DMS53 (cell line): ENCODE measurements at regions not wholly inside any gene's neighbourhood (a gene's known extent, or its start where the extent isn't known, plus 50 kb on each side); places are given as distances from the start of the nearest gene placed in this dataset.
"Not testable (repeated sequence)": the region's sequence is repeated elsewhere in the genome, so short reads cannot be mapped to it uniquely, and the experiment has no call there.

Experiments
- DNase-seq: peaks from one replicate; lab custom pipeline; 2025; lab: John Stamatoyannopoulos, UW

DNA sequence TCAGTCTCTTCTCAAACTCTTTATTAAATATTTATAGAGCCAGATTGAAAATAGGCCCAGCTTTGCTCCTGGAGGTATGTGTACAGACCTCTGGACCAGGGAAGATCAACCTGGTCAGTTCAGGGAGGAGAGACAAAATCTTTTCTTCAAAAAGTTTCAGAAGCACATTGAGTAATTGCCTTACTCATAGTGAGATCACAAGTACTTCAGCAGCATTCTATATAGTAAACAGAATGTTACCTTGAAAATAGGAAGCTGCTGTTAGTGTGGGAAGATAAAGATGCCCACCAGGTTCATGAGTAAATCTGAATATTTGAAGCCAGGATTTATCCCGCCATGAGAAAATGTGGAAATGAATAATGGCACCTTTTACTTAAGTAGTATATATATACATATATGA lies 665.9 kb upstream of the CITED2 start:
- DNase-seq, result no peak

DNA sequence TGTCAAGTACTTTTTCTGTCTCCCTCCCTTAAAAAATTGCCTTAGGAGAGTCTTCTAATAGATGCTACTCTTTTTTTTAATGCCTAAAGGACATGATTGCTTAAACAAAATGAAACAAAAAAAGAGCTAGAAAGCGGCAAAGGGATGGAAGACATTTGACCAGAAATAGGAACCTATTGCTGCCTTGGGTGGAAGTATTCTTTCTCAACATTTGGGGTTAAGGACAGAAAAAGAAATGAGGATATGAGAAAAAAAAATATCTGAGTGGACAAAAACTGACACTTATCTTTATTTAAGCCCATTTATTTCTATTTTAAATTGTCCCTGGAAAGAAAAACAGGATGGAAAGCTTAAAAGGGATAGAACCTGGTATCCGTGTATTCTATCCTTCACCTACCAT lies 664.9 kb upstream of the CITED2 start:
- no peak for DNase-seq

- no peak for DNase-seq
These were observed 661.7 kb upstream of the CITED2 start for GRCh38 chr6:140036196-140036595.

- DNase-seq, result no peak
These were observed 657.7 kb upstream of the CITED2 start for GRCh38 chr6:140032189-140032588.

- DNase-seq, result no peak
These were observed 655.1 kb upstream of the CITED2 start for GRCh38 chr6:140029551-140029950.

GRCh38 chr6:140027219-140027618 lies 652.8 kb upstream of the CITED2 start:
- no peak for DNase-seq

DNA sequence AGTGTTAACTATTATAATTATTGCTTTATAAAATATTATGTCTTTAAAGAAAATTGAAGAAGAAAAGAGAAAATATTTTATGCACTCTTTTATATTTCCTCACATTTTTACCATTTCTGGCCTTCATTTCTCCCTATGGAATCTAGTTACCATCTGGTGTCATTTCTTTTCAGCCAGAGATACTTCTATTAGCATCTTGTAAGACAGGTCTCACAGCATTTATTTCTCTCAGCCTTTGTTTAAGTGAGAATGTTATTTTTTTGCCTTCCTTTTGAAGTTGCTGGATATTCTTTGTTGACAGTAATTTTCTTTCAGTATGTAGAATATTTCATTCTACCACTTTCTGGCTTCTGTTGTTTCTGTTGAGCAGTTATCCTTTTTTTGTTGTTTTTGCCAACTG lies 652.1 kb upstream of the CITED2 start:
- DNase-seq, result no peak

DNA sequence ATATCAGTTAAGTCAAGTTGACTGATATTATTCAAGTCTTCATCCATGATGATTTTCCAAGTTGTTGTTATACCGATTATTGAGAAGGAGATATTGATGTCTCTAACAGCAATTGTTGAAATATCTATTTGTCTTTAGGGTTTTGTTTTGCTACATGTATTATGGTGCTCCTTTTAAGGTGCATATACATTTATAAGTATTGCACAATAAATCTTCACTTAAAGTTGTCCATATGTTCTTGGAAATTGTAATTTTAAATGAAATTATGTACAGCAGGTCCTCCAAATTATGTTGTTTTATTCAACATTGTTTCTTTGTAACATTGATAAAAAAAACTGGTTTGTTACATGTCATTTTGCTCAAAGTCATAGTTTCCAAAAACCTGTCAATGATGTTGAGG lies 650.7 kb upstream of the CITED2 start:
- DNase-seq, result no peak

GRCh38 chr6:140020207-140020791 lies 645.9 kb upstream of the CITED2 start:
- no peak for DNase-seq

GRCh38 chr6:140018588-140018987 lies 644.1 kb upstream of the CITED2 start:
- DNase-seq, result no peak

DNA sequence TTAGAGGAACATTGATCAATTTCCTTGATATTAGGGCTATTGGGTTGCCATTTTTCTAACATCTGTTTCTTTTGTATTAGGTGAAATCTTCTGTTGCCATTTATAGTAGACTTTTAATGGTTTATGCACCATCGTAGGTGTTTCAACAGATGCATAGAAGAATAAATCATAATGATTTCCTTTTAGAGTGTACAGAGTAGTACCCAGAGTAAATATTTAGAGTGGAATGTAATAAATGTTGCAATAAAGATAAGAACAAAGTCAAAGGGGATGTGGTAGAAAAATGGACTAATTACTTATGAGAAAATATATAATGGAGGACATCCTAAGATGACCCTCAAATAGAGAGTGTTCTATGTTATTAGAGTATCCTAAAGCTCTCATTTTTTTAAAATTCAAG lies 643.0 kb upstream of the CITED2 start:
- DNase-seq, result no peak

- DNase-seq, result no peak
These were observed 637.7 kb upstream of the CITED2 start for GRCh38 chr6:140012150-140012549.

DNA sequence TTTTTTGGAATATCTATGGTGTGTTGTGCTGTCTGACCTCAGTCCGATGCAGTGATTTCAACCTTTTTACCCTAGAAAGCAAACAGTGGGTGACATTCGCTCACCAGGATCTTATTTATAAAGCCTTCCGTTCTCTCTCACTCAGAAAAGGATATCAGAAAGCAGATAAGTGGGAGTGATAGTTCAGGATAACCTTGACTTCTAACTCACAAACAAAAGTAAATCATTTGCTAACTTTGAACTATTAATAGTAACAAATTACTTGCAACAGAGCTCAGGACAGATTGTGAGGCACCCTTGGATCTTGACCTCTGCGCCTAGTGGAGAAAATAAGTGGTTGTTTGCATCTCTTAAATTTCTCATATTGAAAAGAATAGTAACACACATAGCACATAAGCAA lies 637.1 kb upstream of the CITED2 start:
- DNase-seq, result no peak

GRCh38 chr6:140009286-140009685 lies 634.8 kb upstream of the CITED2 start:
- peak; percentile 48 for DNase-seq

DNA sequence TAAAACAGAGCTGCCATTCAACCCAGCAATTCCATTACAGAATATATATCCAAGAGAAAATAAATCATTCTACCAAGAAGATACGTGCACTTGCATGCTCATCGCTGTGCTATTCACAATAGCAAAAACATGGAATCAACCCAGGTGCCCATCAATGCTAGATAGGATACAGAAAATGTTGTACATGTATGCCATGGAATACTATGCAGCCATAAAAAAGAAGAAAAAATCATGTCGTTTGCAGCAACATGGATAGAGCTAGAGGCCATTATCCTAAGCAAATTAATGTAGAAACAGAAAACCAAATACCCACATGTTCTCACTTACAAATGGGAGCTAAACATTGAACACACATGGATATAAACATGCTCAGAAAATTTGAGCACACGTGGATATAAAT lies 633.1 kb upstream of the CITED2 start:
- no peak for DNase-seq

GRCh38 chr6:140003217-140003616 lies 628.8 kb upstream of the CITED2 start:
- no peak for DNase-seq

DNA sequence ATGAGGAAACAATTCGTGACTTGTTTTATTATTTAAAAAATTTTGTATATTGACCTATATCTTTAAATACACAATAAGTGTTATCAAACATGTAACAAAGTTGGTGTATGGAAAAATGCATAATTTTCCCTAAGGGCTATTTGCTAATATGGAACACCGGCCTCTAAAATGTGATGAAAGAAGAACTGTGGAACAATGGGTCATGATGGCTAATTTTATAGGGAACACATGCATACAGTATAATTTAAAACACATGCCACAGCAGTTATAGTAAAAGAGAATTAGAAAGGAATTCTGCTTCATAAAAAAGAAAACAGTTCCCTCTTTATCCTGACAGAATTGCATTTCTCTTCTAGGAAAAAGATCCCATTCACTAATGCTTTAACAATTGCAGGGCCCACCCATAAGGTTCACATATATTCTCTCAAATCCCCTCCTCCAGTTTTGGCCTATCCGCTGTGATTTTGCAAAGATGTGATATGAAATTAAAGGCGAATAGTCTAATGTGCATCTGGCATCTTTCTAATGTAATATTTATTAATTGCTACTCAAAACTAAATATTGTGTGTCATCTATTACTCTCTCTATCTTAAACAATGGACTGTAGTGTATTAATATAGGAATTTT lies 628.1 kb upstream of the CITED2 start:
- no peak for DNase-seq

- no peak for DNase-seq
These were observed 627.4 kb upstream of the CITED2 start for GRCh38 chr6:140001821-140002341.

- DNase-seq, result no peak
These were observed 626.6 kb upstream of the CITED2 start for GRCh38 chr6:140001005-140001404.

DNA sequence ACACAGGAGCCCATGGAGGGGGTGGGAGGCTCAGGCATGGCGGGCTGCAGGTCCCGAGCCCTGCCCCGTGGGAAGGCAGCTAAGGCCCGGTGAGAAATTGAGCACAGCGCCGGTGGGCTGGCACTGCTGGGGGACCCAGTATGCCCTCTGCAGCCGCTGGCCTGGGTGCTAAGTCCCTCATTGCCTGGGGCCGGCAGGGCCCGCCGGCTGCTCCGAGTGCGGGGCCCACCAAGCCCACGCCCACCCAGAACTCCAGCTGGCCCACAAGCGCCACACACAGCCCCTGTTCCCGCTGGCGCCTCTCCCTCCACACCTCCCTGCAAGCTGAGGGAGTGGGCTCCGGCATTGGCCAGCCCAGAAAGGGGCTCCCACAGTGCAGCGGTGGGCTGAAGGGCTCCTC lies 625.2 kb upstream of the CITED2 start:
- DNase-seq, result not testable (repeated sequence)

DNA sequence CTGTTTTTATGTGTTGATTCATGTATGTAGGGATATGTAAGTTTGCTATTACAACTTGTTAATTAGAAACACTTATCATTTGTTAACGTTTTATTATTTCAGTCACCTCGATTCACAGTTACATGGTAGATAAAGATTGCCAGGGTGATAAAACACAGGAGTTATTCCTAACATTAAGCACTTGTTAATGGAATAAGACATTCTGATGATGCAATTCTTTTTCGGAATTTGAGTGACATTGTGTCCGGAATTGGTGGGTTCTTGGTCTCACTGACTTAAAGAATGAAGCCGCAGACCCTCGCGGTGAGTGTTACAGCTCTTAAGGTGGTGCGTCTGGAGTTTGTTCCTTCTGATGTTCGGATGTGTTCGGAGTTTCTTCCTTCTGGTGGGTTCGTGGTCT lies 624.0 kb upstream of the CITED2 start:
- DNase-seq, result not testable (repeated sequence)

- DNase-seq, result peak; percentile 61
These were observed 621.9 kb upstream of the CITED2 start for GRCh38 chr6:139996253-139996834.

DNA sequence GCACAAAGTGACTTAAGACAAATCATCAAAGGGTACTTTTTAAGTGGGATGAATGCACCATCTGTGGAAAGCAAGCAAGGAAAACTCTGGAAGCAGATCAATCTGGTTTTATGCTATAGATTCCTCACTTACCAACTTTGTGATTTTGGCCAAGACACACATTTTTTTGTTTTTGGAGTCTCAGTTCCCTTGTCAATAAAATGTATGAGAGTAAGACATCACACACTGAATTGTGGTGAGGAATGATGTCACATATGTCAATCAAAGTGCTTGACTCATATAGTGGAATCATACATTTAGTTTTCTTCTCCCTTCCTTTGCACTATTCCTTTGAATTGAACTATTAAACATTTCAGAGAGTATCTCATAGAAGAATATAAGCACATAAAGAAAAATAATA lies 620.5 kb upstream of the CITED2 start:
- no peak for DNase-seq
